ENCODE measurements at regions not wholly inside any gene's neighbourhood (a gene's known extent, or its start where the extent isn't known, plus 50 kb on each side); places are given as distances from the start of the nearest gene placed in this dataset.
"Not testable (repeated sequence)": the region's sequence is repeated elsewhere in the genome, so short reads cannot be mapped to it uniquely, and the experiment has no call there.

DNA sequence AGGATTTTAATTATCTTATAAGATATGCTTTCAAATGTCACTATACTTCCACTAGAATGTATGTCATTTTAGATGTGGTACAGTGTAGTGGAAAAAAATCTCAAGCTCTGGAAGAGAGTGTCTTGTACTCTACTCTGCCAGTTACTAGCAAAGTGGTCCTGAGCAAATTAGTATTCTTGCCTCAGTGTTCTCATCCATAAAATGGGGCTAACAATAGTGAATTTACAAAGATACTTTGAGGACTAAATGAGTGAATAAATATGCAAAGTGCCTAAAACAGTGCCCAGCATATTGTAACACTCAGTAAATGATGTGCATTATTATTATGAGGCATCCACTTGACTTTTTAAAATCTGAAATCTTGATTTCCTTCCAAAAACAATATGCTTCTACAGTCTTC lies 488.9 kb upstream of the PHF14 start:
- no peak for DNase-seq

GRCh38 chr7:10501206-10501884 lies 472.3 kb upstream of the PHF14 start:
- DNase-seq = not testable (repeated sequence)

GRCh38 chr7:10507032-10507431 lies 466.6 kb upstream of the PHF14 start:
- no peak for DNase-seq

- DNase-seq = no peak
Observed at GRCh38 chr7:10521306-10521705, 452.4 kb upstream of the PHF14 start.

GRCh38 chr7:10533429-10533828 lies 440.2 kb upstream of the PHF14 start:
- not testable (repeated sequence) for DNase-seq

DNA sequence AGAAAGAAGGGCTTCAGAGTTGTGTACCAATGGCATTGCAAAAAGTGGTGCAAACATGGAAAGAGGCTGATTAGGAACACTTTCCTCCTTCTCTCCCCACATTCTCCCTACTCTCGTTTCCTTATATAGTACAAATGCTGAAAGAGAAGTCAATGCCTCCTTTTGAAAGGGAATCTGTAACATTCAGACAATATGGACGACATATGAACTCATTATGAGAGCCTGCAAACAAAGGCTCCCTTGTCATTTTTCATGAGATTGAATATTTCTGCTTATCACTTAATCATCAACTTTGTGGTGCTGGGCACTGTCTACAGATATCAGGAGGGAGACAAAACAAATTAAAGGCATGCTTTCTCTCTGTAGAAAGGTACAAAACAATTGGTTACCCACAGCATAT lies 437.1 kb upstream of the PHF14 start:
- no peak for DNase-seq

- no peak for DNase-seq
Observed at GRCh38 chr7:10537764-10538163, 435.9 kb upstream of the PHF14 start.

GRCh38 chr7:10557375-10557774 lies 416.3 kb upstream of the PHF14 start:
- DNase-seq = no peak

DNA sequence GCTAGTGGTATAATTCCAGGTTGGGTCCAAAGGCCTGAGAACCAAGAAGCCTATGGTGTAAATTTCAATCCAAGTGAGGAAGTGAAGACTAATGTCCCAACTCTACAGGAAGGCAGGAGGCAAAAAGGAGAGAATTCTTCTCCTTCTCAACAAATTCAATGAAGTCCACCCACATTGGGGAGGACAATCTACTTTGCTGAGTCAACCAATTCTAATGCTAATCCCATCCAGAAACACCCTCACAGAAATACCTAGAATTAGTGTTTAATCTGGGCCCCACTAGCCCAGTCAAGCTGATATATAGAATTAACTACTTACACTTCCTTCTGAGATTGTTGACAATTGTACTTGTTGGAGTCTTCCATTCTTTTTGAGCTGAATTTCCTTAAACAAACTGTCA lies 413.2 kb upstream of the PHF14 start:
- no peak for DNase-seq

DNA sequence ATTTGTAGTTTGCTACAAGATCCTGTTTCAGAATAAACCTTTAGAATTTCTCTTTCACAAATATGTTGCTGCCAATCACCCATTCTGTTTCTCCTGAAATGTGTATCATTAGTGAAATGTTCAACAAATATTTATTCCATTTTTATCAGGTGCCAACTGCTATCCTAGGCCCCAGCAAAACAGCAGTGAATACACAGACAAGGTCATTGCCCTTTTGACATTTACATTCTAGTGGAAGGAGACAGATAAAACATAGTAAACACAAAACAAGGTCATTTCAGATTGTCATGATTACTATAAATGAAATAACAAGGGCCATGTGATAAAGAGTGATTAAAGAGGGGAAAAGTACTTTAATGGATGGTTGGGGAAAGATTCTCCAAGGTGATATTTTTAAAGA lies 404.8 kb upstream of the PHF14 start:
- no peak for DNase-seq

DNA sequence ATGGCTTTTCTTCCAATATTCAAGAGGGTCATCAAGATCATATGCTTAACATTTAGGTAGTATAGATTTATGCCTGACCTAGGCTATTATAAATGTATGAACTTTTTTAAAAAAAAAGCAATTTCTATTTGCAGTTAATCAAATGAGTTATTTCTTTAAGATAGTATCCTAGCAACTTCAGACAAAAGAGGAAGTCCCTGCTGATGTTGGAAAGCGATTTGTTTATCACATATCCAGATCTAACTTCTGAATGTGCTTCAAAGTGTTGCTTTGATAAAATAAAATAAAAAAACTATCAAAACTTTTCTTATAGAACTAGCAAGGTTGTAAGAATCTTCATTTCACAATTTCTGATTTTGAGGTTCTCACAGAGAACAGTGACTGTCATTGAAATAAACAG lies 401.9 kb upstream of the PHF14 start:
- no peak for DNase-seq

DNA sequence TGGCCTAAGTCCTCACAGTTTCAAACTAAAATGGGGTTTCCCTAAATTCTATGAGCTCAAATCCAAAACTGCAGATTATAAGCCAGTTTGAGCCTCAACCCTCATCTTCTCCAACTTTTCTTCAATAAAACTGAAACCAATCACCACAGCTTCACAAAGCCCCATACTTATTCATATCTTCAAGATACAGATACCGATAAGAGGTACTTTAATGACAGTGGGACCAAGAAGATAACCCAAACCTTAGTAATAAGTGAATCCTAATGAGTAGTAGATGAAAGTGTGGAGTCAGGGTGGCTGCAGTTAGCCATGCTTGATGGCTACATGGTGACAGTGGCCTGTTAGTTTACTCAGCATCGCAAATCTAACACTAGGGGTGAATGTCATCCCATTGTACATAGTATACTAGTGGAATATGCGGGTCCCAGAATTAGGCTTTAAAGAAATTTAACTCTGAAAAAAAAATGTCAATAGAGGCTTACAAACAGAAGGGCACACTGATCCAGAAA lies 395.8 kb upstream of the PHF14 start:
- DNase-seq = no peak

DNA sequence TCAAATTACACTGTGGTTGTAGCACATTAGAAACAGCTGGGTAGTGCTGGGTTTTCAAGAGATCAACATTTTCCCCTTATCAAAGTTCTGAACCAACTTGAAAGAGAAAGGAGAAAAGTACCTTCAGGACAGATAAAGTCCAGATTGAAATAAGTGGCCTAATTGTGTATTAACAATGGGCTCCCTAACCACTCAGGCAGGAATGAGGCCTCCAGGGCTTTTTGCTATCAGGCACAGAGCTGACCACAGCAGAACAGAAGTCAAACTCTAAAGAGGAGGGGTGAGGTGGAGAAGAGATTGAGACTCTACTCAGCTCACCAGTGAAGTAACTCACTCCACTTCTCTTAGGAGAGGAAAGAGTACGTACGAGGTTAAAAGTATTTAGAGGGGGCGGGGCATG lies 394.1 kb upstream of the PHF14 start:
- no peak for DNase-seq

DNA sequence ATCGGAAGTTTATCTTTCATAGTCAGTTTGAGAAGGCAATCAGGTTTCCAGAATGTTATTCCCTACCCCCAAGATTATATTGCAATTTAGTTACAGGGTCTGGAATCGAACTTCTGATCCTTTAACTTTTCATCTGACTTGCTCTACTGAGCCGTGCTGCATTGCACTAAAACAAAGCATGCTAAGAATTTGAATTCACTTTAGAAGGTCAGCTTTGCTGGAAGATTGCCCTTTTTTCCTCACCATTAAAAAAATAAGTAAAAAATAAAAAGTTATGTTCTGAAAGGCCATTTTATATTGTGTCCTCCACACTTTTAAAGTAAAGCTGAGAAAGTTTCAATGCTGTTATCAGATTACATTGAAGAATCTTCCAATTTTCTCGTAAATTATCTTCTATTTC lies 388.8 kb upstream of the PHF14 start:
- no peak for DNase-seq

- DNase-seq = no peak
Observed at GRCh38 chr7:10588084-10588483, 385.6 kb upstream of the PHF14 start.

DNA sequence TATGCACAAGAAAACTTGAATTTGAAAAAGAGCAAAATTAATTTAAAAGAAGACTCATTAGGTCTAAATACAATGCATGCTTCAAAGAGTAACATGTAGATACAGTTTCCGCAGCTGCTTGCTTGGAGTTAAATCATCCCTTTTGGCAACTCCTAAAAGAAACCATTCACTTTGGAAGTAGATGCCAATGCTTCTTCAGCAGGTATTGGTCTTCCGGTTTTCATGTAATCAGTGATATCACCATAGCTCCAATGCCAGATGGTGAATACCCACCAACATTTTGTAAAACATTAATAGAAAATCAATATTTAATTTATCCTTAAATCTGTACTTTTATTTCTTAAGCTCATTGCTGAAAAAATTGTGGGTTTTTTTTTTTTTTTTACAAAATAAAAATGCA lies 381.1 kb upstream of the PHF14 start:
- DNase-seq = no peak

- DNase-seq = no peak
Observed at GRCh38 chr7:10593080-10593479, 380.6 kb upstream of the PHF14 start.

DNA sequence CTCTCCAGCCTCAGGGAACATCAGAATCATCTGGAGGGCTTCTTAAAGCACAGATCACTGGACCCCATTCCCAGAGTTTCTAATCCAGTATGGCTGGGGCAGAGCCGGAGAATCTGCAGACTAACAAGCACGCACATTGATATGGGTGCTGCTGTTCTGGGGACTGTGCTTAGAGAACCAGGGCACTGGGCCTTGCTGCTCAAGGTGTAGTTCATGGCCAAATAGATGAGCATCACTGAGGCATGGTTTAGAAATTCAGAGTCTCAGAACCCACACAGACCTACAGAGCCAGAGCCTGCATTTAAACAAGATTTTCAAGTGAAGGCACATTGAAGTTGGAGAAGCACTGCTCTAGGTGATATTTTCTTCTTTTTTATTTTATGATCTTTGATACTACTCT lies 376.8 kb upstream of the PHF14 start:
- no peak for DNase-seq

GRCh38 chr7:10604128-10604527 lies 369.5 kb upstream of the PHF14 start:
- DNase-seq = no peak

- DNase-seq = no peak
Observed at GRCh38 chr7:10612950-10613349, 360.7 kb upstream of the PHF14 start.

DNA sequence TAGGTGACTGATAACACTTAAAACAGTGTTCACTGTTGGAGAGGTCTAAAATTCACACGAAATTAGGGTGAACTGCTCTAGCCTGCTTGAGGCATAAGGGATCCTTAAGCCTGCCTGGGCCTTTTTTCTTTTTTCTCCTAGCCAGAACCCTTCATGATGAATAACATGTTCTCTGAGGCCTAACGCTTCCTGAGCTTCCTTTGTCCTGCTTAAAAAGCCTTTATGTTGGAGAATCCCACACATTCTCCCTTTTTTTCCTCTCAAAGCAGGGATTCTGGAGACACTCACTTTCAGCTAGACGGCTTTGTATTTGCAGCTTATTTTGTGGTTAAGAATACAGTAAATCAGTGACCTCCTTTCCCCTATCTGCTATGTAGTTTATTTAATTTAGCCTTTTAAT lies 354.7 kb upstream of the PHF14 start:
- DNase-seq = no peak

GRCh38 chr7:10632712-10633111 lies 341.0 kb upstream of the PHF14 start:
- no peak for DNase-seq

DNA sequence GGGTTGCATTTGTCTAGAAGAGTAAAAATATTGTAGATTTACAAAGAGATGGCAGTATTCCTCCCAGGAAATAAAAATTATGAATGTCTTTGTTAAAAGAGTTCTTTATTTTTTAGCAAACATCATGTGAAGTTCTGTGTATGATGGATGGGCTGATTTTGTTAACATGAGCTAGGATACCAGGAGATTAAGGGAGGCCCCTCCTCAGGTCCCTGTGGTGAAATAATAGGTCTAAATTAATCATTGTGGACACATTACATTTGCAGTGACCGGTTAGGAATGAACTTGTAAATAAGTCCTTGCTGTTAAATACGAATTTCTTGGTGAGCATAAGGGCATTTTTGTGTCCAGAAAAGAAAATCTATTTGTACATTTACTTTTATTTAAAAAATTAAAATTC lies 339.4 kb upstream of the PHF14 start:
- no peak for DNase-seq

DNA sequence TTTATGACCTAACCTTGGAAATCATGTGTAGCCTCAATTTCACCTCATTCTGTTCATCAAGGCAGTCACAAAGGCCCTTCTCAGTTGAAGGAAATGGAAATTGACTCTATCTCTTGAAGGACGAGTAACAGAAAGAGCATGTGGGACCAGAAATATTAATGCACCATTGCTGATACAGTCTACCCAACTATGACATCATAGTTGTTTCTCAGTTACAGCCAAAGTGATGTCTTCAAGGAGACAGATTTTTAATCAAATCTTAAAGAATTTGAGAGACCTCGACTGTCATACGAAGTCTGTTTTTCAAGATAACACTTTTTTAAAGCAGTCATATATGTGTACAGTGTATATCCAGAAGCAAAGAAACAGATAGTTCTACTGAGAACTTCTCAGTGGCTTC lies 335.7 kb upstream of the PHF14 start:
- DNase-seq = no peak

DNA sequence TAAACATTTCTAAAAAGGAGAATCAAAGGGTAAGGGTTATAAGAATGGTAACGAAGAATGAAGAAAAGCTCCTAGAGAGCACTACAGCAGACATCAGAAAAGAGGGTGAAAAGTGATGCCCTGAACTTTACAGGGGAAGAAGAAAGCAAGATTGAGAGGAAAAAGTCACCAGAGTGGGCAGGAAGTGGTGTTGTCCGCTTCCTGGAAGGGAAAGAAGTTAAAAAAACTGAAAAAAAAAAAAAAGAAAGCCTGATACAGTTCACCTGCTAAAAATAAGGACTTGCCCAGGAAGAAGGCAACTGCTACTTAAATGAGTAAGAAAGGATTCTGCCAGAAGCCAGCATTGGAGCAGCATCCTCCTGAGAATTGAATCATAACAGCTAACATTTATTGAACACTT lies 330.1 kb upstream of the PHF14 start:
- DNase-seq = peak; percentile 15

Measured in activated CD4-positive, alpha-beta T cell treated with anti-CD3 and anti-CD28 coated beads, Interleukin-2, amount 50 U/mL, for 16 hours (primary cell).